ENCODE measurements at regions not wholly inside any gene's neighbourhood (a gene's known extent, or its start where the extent isn't known, plus 50 kb on each side); places are given as distances from the start of the nearest gene placed in this dataset.

DNA sequence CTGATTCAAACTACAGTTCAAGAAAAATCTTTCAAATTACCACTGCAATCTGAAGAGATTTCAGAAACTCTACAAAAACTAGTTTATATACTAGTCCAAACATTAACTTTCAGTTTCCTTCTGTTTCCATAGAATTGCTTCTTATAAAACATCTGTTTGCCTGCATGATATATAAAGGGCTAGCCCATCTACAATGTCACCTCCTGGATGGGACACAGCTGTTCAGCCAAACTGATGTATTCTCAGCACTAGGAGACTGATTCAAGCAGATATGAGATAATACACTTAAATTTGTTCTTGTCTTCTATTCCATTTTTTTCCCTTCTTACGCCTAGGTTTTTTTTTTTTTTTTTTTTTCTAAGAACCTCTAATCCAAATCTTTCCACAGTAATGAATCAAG, 1569.7 kb upstream of the IGFBP7 start:
- no peak for DNase-seq

DNA sequence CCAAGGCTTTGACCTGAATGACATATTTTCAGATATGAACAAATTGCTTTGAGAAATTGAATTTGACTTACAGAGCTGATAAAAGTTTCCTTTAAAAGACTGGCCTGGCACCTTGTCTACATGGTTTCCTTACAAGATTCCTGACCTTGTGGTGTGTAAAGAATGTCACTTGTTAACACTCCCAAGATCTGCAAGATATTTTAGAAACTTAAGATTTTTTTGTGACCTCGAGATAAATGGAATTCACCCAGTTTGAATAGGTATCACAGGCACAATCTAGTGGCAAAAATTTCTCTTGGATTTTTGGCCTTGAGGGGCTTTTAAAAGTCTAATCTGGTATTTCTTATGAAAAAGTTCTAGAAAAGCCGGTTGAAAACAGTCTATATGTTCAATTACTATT, 1568.9 kb upstream of the IGFBP7 start:
- DNase-seq: no peak

DNA sequence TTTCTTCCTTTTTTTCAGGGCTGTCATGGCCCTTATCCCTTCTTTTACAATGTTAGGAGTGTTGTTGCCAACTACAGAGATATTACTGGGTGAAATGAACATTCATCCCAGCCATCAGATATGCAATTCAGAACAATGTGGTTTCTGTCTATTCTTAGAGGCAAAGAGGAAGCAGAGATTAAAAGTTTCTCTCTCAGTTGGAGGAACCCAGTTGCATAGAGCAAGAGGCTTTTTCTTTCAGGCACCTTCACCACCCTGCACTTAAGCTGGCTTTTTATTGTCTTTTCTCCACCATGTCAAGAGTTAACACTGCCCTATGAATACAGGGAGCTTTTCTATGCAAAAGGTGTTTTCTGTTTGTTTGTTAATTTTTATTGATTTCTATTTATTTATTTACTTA, 1559.6 kb upstream of the IGFBP7 start:
- no peak for DNase-seq

DNA sequence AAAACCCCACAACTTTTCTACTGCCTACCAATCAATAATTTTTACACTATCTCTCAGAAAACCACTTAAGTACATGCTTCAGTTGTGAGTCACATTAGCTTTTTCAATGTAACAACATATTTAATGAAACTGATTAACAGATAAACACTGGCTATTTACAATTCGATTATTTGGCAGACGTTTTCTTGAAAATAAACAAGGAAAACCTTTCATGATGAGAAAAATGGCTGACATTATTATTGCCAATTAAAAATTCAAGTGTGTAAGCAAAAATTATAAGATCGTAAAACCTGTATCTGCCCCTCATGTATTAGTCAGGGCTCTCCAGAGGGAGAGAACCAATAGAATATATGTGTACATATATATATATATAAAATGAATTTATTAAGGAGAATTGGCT, 1555.5 kb upstream of the IGFBP7 start:
- DNase-seq: no peak

DNA sequence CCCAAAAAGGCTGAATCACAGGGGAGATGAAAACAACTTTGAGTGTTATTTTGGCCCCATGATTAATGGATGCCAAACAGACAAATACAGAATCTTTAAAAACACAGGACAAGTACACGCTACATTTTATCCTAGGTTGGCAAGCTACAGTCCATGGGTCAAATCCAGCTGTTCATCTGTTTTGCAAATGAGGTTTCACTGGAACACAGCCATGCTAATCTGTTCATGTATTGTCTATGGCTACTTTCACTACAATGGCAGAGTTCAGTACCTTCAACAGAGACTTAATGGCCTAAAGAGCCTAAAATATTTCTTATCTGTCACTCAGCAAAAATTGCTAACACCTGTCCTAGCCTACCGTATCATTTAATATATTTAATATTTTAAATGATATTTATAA, 1548.5 kb upstream of the IGFBP7 start:
- DNase-seq: no peak

DNA sequence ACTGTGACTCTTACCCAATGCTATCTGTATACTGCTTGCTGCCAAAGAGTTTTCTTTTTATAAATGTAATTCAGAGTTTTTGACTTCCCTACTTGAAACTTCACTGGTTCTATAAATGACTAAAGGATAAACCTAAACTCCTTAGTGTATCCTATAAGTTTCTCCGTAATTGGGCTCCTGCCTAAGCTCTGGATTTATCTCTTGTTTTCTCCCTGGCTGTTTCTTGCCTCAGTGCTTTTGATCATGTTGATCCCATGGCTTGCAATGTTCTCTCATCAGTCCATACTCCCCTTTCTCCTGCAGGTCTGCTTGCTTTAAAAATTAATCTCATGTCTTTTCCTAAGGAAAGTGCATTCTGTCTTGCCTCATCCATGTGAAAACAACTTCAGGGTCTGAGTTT, 1543.1 kb upstream of the IGFBP7 start:
- DNase-seq: no peak

DNA sequence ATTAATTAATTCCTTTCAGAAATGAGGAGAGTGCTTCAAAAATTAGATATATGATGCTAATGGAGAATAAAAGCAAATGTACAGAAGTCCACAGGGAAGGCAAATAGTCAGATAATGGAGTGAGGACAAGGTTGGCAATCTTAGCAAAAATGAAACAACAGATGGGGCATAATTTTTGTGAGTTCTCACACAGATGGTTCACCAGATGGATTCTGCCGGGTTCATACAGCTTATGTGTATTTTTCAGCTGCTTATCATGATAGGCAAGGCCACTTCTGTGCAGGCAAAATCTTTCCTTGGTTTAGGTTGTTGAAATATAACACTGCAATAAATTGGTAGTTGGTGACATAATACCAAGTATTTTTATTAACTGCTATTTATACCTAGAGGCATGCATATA, 1539.0 kb upstream of the IGFBP7 start:
- no peak for DNase-seq

DNA sequence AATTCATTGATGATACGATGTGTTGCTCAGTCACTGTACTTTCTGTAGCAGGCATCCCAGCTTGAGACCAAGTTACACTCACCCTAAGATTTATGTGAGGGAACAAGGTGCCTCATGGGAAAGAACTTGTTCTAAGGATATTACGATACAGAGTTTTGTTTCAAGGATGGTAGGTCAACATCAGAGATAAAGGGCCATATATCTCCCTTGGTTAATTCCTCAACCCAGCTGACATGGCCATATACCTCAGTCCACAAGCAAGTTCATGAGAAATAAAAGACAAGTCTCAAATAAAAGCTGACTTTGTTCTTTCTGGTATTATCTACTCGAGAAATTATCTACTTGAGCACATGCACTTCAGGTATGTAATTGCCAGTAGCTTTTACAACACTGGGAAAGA, 1535.9 kb upstream of the IGFBP7 start:
- DNase-seq: no peak

DNA sequence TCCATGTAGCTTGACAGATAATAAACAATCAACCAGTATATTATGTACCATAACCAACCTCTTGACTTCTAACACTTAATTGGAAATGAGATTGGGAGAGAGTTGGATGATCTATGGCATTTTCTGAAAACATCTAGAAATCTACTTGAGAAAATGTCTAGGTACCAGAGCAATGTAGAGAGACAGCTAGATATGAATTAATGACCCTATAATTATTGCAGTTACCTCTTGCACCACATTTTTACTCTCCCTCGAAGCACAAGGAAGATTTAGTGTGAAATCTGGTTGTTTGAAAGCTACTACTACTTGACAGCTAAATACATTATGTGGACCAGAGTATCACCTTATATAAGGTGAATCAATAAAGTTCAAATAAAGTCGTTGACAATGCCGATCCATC, 1534.4 kb upstream of the IGFBP7 start:
- DNase-seq: no peak

DNA sequence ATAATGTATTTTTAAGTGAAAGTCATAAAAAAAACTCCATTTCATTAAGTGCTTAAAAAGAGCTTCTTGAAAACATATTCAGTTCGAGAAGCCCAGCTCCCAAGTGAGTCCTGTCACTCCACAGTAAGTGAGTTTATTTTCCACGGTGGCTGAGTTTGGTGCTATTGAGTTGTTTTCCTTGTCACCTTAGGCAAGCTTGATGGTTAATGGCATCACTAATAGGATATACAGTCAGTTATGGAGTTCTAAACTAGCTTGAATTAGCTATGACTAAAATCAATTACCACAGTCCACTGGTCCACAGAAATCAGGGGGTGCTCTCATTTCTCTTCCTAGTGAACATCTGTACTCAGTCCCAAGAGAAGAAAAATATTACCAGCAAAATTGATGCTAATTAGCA, 1526.2 kb upstream of the IGFBP7 start:
- DNase-seq: no peak

DNA sequence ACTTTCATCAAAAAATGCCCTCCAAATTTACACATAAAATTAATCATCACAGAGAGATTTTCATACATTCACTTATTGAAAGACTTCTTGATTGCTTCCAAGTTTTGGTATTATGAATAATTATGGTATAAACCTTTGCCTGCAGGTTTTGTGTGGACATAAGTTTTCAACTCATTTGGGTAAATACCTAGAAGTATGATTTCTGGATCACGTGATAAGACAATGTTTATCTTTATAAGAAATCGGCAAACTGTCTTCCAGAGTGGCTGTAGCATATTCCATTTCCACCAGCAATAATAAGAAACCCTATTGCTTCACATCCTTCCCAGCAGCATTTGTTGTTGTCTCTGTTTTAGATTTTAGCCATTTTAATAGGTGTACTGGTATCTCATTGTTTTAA, 1507.0 kb upstream of the IGFBP7 start:
- DNase-seq: no peak

DNA sequence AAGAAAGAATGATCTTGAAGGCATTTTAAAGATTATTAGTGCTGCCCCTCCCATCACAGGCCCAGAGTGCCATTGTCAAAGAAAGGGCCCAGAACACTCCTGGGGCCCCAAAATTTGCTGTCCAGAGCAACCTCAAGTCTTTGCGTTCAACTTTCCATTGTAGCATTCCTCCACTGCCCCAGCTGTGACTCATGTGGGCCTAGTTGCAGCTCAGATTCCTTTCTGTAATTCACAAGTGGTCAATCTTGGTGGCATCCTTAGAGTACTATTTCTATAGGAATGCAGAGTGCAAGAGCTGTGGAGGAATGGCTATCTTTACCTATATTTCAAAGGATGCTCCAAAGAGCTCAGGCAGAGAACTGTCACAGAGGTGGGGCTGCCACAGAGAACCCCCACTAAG, 1500.8 kb upstream of the IGFBP7 start:
- no peak for DNase-seq

DNA sequence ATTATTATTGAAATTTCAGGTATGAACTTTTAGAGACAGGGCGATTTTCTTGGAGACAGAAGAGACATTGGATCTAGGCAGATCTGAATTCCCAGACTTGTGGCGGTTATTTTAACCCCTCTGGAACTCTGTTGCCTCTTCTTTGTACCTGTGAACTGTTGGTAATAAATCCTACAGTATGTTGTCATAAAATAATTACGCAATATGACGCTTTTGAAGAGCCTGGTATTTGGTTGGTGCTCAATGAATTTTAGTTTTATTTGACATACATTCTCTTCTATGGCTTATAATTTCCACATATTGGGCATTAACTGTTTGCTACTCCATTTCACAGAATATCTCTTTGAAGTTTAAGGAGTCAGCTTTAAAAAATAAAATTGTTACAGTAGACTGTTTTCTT, 1496.1 kb upstream of the IGFBP7 start:
- DNase-seq: no peak

DNA sequence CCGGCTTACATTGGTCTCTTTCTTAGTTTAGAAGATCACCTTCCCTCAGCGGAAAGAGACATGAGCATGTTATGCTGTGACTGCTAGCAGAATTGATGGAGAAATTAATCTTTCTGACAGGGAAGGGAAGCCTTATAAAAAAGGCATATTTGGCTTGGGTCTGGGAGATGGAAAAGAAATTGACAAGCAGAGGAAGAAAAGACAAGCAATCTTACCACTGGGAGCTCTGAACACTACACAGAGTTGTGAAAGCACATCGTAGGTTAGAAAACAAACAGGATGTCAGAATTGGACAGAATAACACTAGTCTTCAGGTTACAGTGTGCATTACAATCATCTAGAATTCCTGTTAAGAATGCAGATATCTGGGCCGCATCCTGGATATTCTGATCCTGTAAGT, 1493.8 kb upstream of the IGFBP7 start:
- no peak for DNase-seq

DNA sequence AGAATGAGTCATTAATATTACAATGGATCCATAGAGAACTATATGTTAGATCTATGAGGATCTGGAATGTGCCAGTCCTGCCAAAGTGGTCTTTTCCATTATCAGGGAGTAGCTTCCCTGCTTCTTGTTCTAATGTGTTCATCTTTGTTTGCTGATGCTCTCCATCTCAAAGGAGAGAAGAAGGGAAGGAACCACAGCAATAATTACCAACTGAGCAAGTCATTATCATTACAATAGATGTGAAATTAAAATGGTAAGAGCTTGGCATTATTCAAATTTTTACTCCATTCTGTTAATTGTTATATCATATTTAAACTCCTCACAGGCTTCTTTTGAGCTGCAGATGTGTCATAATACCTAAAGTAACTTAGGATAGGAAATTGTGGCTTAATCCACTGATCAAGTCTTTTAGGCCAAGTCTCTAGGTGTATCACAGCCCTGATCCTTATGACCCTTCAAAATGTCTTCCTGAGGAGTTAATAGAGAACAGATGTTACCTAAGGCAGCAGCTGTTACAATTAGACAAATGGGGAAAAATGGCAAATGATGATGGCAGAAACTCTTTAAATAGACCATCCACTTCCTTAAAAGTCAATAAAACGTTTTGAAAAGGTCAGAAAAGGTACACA, 1492.7 kb upstream of the IGFBP7 start:
- DNase-seq: no peak

DNA sequence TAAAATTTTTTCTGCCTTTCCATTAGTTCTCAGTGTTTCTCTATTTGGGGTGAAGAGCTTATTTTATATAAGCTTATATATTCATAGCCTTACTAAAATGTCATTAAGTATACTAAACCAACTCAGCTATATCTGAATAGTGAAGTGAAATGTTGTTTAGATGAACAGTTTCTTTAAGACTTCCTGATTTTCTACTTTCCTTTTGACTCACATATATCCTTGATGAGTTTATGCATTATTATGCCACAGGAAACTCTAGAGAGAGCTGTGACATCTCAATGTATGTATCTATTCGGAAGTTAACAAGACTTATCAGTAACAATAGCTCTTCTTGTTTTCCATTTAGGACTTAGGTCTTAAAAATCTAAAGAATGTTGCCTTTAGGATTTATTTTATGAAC, 1491.8 kb upstream of the IGFBP7 start:
- DNase-seq: no peak

DNA sequence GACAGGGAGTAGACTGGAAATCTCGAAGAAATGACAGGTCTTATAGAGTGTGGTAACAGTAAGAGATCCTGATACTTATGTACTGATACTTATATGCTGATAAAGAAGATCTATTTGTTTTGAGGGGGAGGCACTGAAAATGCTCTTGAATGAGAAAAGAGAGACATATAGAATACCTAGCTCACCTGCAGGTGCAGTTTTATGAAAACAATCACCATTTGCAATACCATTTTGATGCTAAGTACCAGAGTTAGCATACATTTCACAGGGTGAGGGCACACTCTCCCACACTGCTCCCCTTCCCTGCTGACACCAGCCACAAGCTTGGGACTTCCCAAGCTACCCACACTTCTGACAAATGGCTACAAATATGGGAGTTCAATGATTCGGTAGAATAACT, 1490.1 kb upstream of the IGFBP7 start:
- no peak for DNase-seq

DNA sequence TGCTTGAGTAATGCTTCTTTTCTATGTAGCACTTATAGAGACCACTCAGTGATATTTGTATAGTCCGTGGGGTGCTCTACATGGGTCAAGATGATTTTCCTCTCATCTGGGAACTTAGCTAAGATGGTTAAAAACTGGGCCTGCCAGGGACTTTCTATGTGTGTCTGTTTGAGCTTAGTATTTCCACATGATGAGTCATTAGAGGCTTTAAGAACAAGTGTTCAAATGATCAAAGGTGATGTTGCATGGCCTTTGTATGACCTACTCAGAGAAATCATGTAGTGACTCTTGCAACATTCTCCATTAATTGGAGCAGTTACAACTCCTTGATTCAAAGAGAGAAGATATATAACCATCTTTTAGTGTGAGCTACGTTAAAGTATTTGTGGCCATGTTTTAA, 1480.5 kb upstream of the IGFBP7 start:
- no peak for DNase-seq

DNA sequence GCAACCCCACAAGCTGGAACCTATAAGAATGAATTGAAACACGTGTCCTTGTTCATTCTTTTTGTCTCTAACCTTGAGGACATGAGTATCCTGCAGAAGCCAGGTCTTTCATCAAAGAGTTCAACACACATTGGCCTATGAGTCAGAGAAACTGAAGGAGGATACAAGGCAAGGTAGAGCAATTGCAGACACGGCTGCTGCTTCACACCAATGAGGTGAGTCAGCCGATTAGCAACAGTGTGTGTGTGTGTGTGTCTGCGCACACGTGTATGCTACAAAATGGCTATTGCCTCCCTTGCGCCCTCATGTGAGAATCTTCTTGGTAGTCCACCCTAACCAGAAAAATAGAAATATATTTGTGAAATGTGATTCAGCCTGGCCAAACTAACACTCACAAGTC, 1477.7 kb upstream of the IGFBP7 start:
- no peak for DNase-seq

DNA sequence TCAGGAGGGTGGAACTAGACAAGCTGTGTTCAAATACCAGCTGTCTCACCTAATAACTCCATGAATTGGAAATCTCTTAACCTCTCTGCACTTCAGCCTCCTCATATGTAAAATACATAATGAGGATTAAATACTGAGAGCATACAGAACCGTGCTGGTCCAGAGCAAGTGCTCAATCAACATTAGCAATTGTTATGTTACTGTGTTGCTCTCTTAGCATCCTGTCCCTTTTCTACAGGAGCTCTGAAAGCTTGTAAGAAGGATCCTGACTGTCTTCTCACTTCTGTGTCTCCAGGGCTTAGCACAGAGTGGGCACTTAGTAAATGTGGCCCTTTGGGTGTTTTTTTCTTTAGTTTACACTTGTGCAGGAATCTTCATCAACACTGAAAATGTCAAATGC, 1456.1 kb upstream of the IGFBP7 start:
- DNase-seq: no peak

DNA sequence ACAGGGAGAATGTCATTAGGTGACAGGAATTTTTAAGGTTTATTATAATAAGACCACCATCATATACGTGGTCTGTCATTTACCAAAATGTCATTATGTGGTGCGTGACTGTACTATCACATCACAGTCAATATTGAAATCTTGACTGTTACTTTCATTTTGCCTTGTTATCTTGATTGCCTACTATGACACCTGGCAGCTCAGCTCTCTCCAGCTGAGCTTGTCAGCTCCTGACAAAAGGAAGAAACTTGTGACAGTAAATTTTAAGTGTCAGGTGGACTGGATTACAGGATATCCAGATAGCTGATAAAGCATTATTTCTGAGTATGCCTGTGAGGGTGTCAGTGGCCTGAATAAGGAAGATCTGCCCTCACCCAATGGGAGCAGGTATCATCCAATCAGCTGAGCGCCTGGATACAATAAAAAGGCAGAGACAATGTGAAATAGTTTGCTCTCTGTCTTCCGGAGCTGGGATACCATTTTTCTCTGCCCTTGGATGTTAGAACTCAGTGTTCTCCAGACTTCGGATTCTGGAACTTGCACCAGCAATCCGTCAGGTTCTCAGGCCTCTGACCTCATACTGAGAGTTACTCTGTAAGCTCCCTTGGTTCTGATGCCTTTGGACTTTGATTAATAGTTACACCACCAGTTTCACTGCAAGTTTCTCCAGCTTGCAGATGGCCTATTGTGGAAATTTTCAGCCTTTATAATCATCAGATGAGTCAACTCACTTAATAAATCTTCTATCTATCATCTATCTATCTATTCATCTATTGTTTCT, 1454.7 kb upstream of the IGFBP7 start:
- no peak for DNase-seq

DNA sequence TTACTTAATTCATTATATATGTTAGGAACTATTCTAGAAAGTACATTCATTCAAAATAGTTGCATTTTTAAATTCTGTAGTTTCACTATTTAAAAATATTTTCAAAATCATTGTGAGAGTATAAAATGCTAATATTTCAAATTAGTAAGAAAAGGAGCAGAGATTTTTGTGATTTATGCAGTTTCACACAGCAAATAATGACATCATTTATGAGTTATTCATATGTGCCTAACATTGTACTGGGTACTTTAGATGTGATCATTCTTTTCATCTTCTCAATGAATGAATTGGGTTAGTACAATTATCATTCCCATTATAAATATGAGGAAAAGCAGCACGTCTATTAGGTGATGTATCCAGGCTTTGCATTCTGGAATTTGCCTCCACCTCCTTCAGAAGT, 1451.0 kb upstream of the IGFBP7 start:
- no peak for DNase-seq

DNA sequence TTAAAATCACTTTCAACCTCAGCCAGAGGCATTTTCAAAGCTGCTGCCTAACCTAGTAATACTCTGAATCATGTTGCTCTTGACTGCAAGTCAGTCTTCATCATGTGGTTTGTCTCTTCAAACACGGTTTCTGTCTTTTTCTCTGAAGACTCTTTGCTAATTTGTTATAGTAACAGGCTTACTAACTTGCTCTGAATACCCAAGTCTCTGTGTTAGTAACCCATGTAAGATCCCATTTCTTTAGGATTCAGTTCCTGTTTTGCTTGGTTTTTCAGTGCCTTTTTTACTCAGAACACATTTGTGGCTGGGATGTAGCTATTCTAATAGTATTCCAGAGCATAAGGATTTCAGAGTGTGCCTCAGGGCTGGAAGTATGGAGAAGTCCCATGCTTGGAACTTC, 1450.6 kb upstream of the IGFBP7 start:
- DNase-seq: no peak

DNA sequence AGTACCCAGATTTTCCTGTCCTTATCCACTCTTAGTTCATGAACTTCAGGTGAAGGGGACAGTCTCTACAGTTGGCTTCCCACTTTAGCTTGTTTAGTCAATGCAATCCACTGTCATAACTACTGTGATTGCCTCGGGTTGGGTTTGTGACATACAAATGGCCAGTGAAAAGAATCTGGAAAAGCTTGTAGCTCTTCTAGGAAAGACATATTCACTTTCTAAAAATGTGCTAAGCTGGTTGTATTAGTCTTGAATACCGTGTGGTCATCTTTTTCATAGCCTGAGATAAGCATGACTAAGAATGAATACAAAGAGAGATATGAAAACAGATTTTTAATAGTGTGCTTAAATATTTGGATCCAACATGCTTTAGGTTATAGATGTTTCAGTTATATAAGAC, 1443.5 kb upstream of the IGFBP7 start:
- no peak for DNase-seq

DNA sequence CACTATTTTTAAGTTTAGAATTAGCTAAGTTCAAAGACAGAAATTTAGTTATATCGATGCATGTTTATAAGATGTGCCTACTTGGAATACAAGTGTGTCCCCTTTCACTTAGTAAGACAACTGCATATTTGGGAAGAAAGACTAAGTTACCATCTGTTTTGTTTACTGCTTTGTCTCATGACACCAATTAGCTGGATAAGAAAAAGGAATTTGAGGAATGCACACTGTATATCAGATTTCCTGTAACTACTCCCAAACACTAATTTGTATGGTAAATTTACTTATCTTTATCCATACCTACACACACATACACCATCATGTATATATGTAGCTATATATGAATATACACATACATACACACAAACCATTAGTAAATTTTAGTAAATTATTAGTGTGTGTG, 1442.8 kb upstream of the IGFBP7 start:
- no peak for DNase-seq

All from activated CD4-positive, CD25-positive, alpha-beta regulatory T cell (primary cell).